HCT116 (cell line): ENCODE measurements at regions not wholly inside any gene's neighbourhood (a gene's known extent, or its start where the extent isn't known, plus 50 kb on each side); places are given as distances from the start of the nearest gene placed in this dataset.

Experiments used
- ATAC-seq: fragments of 200-7000 bp; cut with Tn5 transposase; 2 replicates; pipeline ENCODE4 v1.9.1; 2020; ENCODE audit warnings: mild to moderate bottlenecking, moderate library complexity
- BruUV-seq: library from RNA; stranded (reverse); fragments of 400-500 nt; replicated peaks from 2 replicates; lab custom pipeline; 2021; lab: Mats Ljungman, UMichigan
- CTCF ChIA-PET: fragments of 300-600 bp; sonication (Branson Sonifier 250); formaldehyde crosslinking; loops from one replicate; lab custom pipeline; 2021; ENCODE audit warnings: antibody characterized with exemption; lab: Charles Lee
- POLR2A ChIA-PET: fragments of 300-600, 350-600 bp; sonication (Branson Sonifier 250); formaldehyde crosslinking; loops from one replicate; lab custom pipeline; 2021; ENCODE audit warnings: antibody characterized with exemption; lab: Charles Lee
- RAD21 ChIA-PET, 2 experiments: fragments of 300-600 bp; sonication (Branson Sonifier 250); formaldehyde crosslinking; loops; one replicate each; lab custom pipeline; 2023; ENCODE audit warnings: low total read pairs in 2 of 2; ENCODE audit not compliant: uncharacterized antibody in 2 of 2, unreplicated experiment in 2 of 2, low non-redundant PET in 1 of 2; lab: Charles Lee
- DNase-seq: peaks from one replicate; pipeline ENCODE4 v3.0.0-alpha.2; 2010; ENCODE audit warnings: low read depth, low spot score
- H2AFZ ChIP-seq: fragments of 200-600 bp; shearing (Covaris generic), sonication (generic); 2 replicates; pipeline ENCODE4 v1.6.1; 2017; ENCODE audit warnings: low read depth, mixed run types, mixed read lengths, antibody characterized with exemption, low read length; ENCODE audit not compliant: poor library complexity, severe bottlenecking
- H3K27ac ChIP-seq: 2 replicates; pipeline ENCODE4 v1.5.1; 2012; ENCODE audit warnings: low read depth, low read length
- H3K27me3 ChIP-seq: fragments of 200-600 bp; sonication (generic); 2 replicates; pipeline ENCODE4 v1.6.1; 2016; ENCODE audit warnings: mixed run types, low read length, mixed read lengths; ENCODE audit not compliant: insufficient read depth
- H3K36me3 ChIP-seq, 2 experiments: fragments of 200-500 bp in 1 of 2; fragments of 200-600 bp in 1 of 2; sonication (Bioruptor generic) in 1 of 2; sonication (generic) in 1 of 2; 2 replicates each; pipeline versions ENCODE4 v1.5.1 to v1.6.1; 2014 to 2016; ENCODE audit warnings: low read length in 2 of 2, inconsistent platforms in 1 of 2, mixed read lengths in 1 of 2, mixed run types in 1 of 2; ENCODE audit not compliant: insufficient read depth in 2 of 2, control insufficient read depth in 1 of 2
- H3K4me1 ChIP-seq, 2 experiments: fragments of 200-600 bp in 1 of 2; sonication (generic) in 1 of 2; 2 replicates each; pipeline versions ENCODE4 v1.5.1 to v1.6.1; 2012 to 2017; ENCODE audit warnings: low read length in 2 of 2, inconsistent platforms in 1 of 2, mild to moderate bottlenecking in 1 of 2, mixed read lengths in 1 of 2, mixed run types in 1 of 2, moderate library complexity in 1 of 2; ENCODE audit not compliant: insufficient read depth in 2 of 2, control insufficient read depth in 1 of 2
- H3K4me2 ChIP-seq: fragments of 200-600 bp; sonication (generic); 2 replicates; pipeline ENCODE4 v1.6.1; 2017; ENCODE audit warnings: mixed run types, low read length, mixed read lengths
- H3K4me3 ChIP-seq, 2 experiments: fragments of 200-600 bp in 1 of 2; sonication (generic) in 1 of 2; replicated peaks in 1 of 2; 2 replicates each; pipeline ENCODE4 v1.5.1; 2011 to 2016; ENCODE audit warnings: low read length in 2 of 2, control low read depth in 1 of 2, low read depth in 1 of 2, mild to moderate bottlenecking in 1 of 2, mixed read lengths in 1 of 2, mixed run types in 1 of 2
- H3K79me2 ChIP-seq: fragments of 200-600 bp; sonication (generic); 2 replicates; pipeline ENCODE4 v1.6.1; 2017; ENCODE audit warnings: mild to moderate bottlenecking, mixed run types, low read length, moderate library complexity, mixed read lengths; ENCODE audit not compliant: insufficient read depth
- H3K9ac ChIP-seq: fragments of 200-600 bp; sonication (generic); 2 replicates; pipeline ENCODE4 v1.6.1; 2016; ENCODE audit warnings: low read length, mixed read lengths
- H3K9me2 ChIP-seq: fragments of 200-600 bp; sonication (generic), shearing (Covaris generic); 2 replicates; pipeline ENCODE4 v1.6.1; 2017; ENCODE audit warnings: mixed run types, mild to moderate bottlenecking, moderate library complexity; ENCODE audit not compliant: insufficient read depth
- H3K9me3 ChIP-seq, 2 experiments: fragments of 200-500 bp in 1 of 2; fragments of 200-600 bp in 1 of 2; sonication (Bioruptor generic) in 1 of 2; sonication (generic) in 1 of 2; 2 replicates each; pipeline ENCODE4 v1.6.1; 2014 to 2017; ENCODE audit warnings: low read length in 2 of 2, mixed read lengths in 2 of 2, inconsistent platforms in 1 of 2, low read depth in 1 of 2, mild to moderate bottlenecking in 1 of 2, mixed run types in 1 of 2, moderate library complexity in 1 of 2; ENCODE audit not compliant: control insufficient read depth in 1 of 2, insufficient read depth in 1 of 2
- H4K20me1 ChIP-seq: fragments of 200-600 bp; sonication (generic), shearing (Covaris generic); 2 replicates; pipeline ENCODE4 v1.6.1; 2017; ENCODE audit warnings: mixed run types, mild to moderate bottlenecking, moderate library complexity; ENCODE audit not compliant: insufficient read depth
- CEBPB ChIP-seq: IDR thresholded peaks from 2 replicates; pipeline ENCODE4 v1.6.1; 2012; ENCODE audit warnings: low read depth
- CTCF ChIP-seq, 3 experiments: fragments of 200-600 bp in 1 of 3; sonication (generic) in 1 of 3; IDR thresholded peaks in 2 of 3; conservative IDR thresholded peaks in 1 of 3; 2 replicates each; pipeline ENCODE4 v1.5.1; 2012 to 2017; ENCODE audit warnings: low read depth in 2 of 3, low read length in 2 of 3, antibody characterized with exemption in 1 of 3, borderline replicate concordance in 1 of 3, control low read depth in 1 of 3, mild to moderate bottlenecking in 1 of 3, mixed read lengths in 1 of 3, mixed run types in 1 of 3, moderate library complexity in 1 of 3; ENCODE audit not compliant: insufficient read depth in 1 of 3
- ELF1 ChIP-seq: IDR thresholded peaks from 2 replicates; pipeline ENCODE4 v1.6.1; 2012; ENCODE audit warnings: low read depth, borderline replicate concordance
- EZH2 ChIP-seq: fragments of 200-600 bp; sonication (generic); IDR thresholded peaks from 2 replicates; pipeline ENCODE4 v1.6.1; 2017; ENCODE audit warnings: antibody characterized with exemption, mixed run types
- FOSL1 ChIP-seq: IDR thresholded peaks from 2 replicates; pipeline ENCODE4 v1.6.1; 2012; ENCODE audit warnings: low read depth
- JUND ChIP-seq: IDR thresholded peaks from 2 replicates; pipeline ENCODE4 v1.6.1; 2012
- MAX ChIP-seq: IDR thresholded peaks from 2 replicates; pipeline ENCODE4 v1.6.1; 2012
- POLR2AphosphoS5 ChIP-seq: IDR thresholded peaks from 2 replicates; pipeline ENCODE4 v1.6.1; 2011; ENCODE audit warnings: mild to moderate bottlenecking, low read depth, low read length, moderate library complexity
- RAD21 ChIP-seq: IDR thresholded peaks from 2 replicates; pipeline ENCODE4 v1.6.1; 2012; ENCODE audit warnings: low read depth, mild to moderate bottlenecking
- REST ChIP-seq: IDR thresholded peaks from 2 replicates; pipeline ENCODE4 v1.6.1; 2012; ENCODE audit warnings: low read depth
- TCF7L2 ChIP-seq: IDR thresholded peaks from 2 replicates; pipeline ENCODE4 v1.7.0; 2011; ENCODE audit warnings: borderline replicate concordance, inconsistent platforms; ENCODE audit not compliant: insufficient read depth, insufficient read length; ENCODE audit errors: extremely low read depth
- YY1 ChIP-seq: IDR thresholded peaks from 2 replicates; pipeline ENCODE4 v1.6.1; 2011; ENCODE audit warnings: low read length, low read depth, moderate library complexity, mild to moderate bottlenecking; ENCODE audit not compliant: insufficient replicate concordance; ENCODE audit errors: extremely low read depth
- ZBTB33 ChIP-seq: IDR thresholded peaks from 2 replicates; pipeline ENCODE4 v1.6.1; 2011; ENCODE audit warnings: mild to moderate bottlenecking, low read length, moderate library complexity; ENCODE audit not compliant: insufficient replicate concordance; ENCODE audit errors: extremely low read depth
- intact Hi-C: fragments of 100-400 bp; cut with micrococcal nuclease; formaldehyde crosslinking; loops from 2 replicates; pipeline ENCODE4 v1.10.0; 2022

GRCh38 chr2:226181909-226182308 is 617.7 kb downstream of the IRS1 start:
- no peak overlapping the region for H2AFZ ChIP-seq
- peaks cover 0 to 26% of the 10 kb centered on the region in 2 experiments; a peak in 2 of 4 replicates for H3K36me3 ChIP-seq
- no peak for ATAC-seq
- DNase-seq: no peak
- H3K9me3 ChIP-seq: no peaks in the 10 kb centered on the region
- peak overlapping the region; percentile 95 for H3K27ac ChIP-seq
- H3K4me3 ChIP-seq: no peak overlapping the region
- no peaks in the 10 kb centered on the region for H4K20me1 ChIP-seq
- CTCF ChIA-PET: no interaction called here
- H3K9ac ChIP-seq: peak overlapping the region; percentile 48
- peaks cover 69 to 96% of the 10 kb centered on the region in 2 experiments for H3K4me1 ChIP-seq
- intact Hi-C loops: loop anchor here (10.0 kb wide), 2 partner anchors 147 to 813 kb away; no protein-coding TSS in a partner anchor
- POLR2A ChIA-PET: no interaction called here
- H3K79me2 ChIP-seq: peaks cover 72% of the 10 kb centered on the region
- H3K27me3 ChIP-seq: no peaks in the 10 kb centered on the region
- peak overlapping the region; percentile 20 for H3K4me2 ChIP-seq
- BruUV-seq: no TSS peak
- no peaks in the 10 kb centered on the region for H3K9me2 ChIP-seq
- RAD21 ChIA-PET: interaction anchor here in 1 of 2 experiments (0.6 kb wide), 1 partner anchor 492 kb away, joined by 5 read pairs; no protein-coding TSS in a partner anchor
- TF ChIP-seq REST (no peak), EZH2 (no peak), CEBPB (no peak), JUND (no peak), MAX (peak; percentile 15; the same call in 1 of the 2 replicates), ELF1 (no peak), TCF7L2 (no peak), YY1 (no peak), CTCF (IDR thresholded peaks at IDR 0.05 in 2 of 3, conservative IDR thresholded peaks at IDR 0.05 in 1 of 3; ENCODE audit: borderline replicate concordance in 1 of 3, insufficient read depth in 1 of 3, low read depth in 2 of 3, low read length in 2 of 3) (no peak), RAD21 (no peak), ZBTB33 (no peak), POLR2AphosphoS5 (0 out of 2 replicates have a peak, but pooled peaks have one; percentile 30), FOSL1 (no peak)
